Mesenchymal stem cell (in vitro differentiated cells and primary cell): ENCODE measurements at regions not wholly inside any gene's neighbourhood (a gene's known extent, or its start where the extent isn't known, plus 50 kb on each side); places are given as distances from the start of the nearest gene placed in this dataset.

ENCODE experiments used
- DNase-seq: peaks from one replicate; pipeline ENCODE4 v3.0.0-alpha.2; 2013
- H2AFZ ChIP-seq: one replicate; pipeline ENCODE4 v1.6.1; 2013; ENCODE audit warnings: low read depth, mild to moderate bottlenecking, control low read depth, inconsistent platforms, low read length, moderate library complexity
- H2AK5ac ChIP-seq: 2 replicates; pipeline ENCODE4 v1.6.1; 2013; ENCODE audit warnings: low read length, moderate library complexity, mild to moderate bottlenecking, inconsistent platforms; ENCODE audit not compliant: severe bottlenecking
- H2BK120ac ChIP-seq: one replicate; pipeline ENCODE4 v1.6.1; 2013; ENCODE audit warnings: low read depth, mild to moderate bottlenecking, inconsistent platforms, low read length, moderate library complexity
- H2BK12ac ChIP-seq, 2 experiments: one replicate each; pipeline ENCODE4 v1.6.1; 2013; ENCODE audit warnings: inconsistent platforms in 2 of 2, low read length in 2 of 2, mild to moderate bottlenecking in 2 of 2, moderate library complexity in 2 of 2, control low read depth in 1 of 2
- H2BK15ac ChIP-seq: one replicate; pipeline ENCODE4 v1.6.1; 2013; ENCODE audit warnings: mild to moderate bottlenecking, low read depth, inconsistent platforms; ENCODE audit not compliant: poor library complexity, severe bottlenecking
- H2BK5ac ChIP-seq: 2 replicates; pipeline ENCODE4 v1.6.1; 2013; ENCODE audit warnings: low read depth, mild to moderate bottlenecking, low read length, control low read depth, inconsistent platforms; ENCODE audit not compliant: poor library complexity, severe bottlenecking
- H3K14ac ChIP-seq, 2 experiments: one replicate each; pipeline ENCODE4 v1.6.1; 2013; ENCODE audit warnings: inconsistent platforms in 2 of 2, low read length in 2 of 2, control low read depth in 1 of 2, mild to moderate bottlenecking in 1 of 2, moderate library complexity in 1 of 2
- H3K18ac ChIP-seq, 2 experiments: one replicate each; pipeline ENCODE4 v1.6.1; 2013; ENCODE audit warnings: inconsistent platforms in 2 of 2, low read length in 2 of 2, control low read depth in 1 of 2, low read depth in 1 of 2, mild to moderate bottlenecking in 1 of 2
- H3K23ac ChIP-seq, 2 experiments: one replicate each; pipeline ENCODE4 v1.6.1; 2013; ENCODE audit warnings: inconsistent platforms in 2 of 2, low read length in 2 of 2, mild to moderate bottlenecking in 2 of 2, moderate library complexity in 2 of 2, control low read depth in 1 of 2
- H3K27ac ChIP-seq: 2 replicates; pipeline ENCODE4 v1.5.1; 2013; ENCODE audit warnings: mild to moderate bottlenecking, moderate library complexity, low read length, control low read depth, inconsistent platforms; ENCODE audit not compliant: poor library complexity, severe bottlenecking
- H3K27me3 ChIP-seq, 2 experiments: 2 replicates each; pipeline versions ENCODE4 v1.6.1 to v1.7.0; 2013; ENCODE audit warnings: low read length in 2 of 2, mild to moderate bottlenecking in 2 of 2, moderate library complexity in 2 of 2, control low read depth in 1 of 2, inconsistent platforms in 1 of 2; ENCODE audit not compliant: control insufficient read depth in 1 of 2, insufficient read depth in 1 of 2
- H3K36me3 ChIP-seq, 2 experiments: 2 replicates each; pipeline versions ENCODE4 v1.6.1 to v1.7.0; 2013; ENCODE audit warnings: low read length in 2 of 2, control low read depth in 1 of 2, inconsistent platforms in 1 of 2, low read depth in 1 of 2, mild to moderate bottlenecking in 1 of 2; ENCODE audit not compliant: insufficient read depth in 2 of 2, control insufficient read depth in 1 of 2
- H3K4ac ChIP-seq, 2 experiments: one replicate each; pipeline ENCODE4 v1.6.1; 2013; ENCODE audit warnings: inconsistent platforms in 2 of 2, low read length in 2 of 2, mild to moderate bottlenecking in 2 of 2, moderate library complexity in 2 of 2, control low read depth in 1 of 2, low read depth in 1 of 2
- H3K4me1 ChIP-seq: 2 replicates; pipeline ENCODE4 v1.6.1; 2013; ENCODE audit warnings: low read depth, low read length, control low read depth; ENCODE audit not compliant: control insufficient read depth, insufficient read depth
- H3K4me2 ChIP-seq: 2 replicates; pipeline ENCODE4 v1.6.1; 2013; ENCODE audit warnings: low read length, mild to moderate bottlenecking, inconsistent platforms; ENCODE audit not compliant: poor library complexity, severe bottlenecking
- H3K4me3 ChIP-seq, 2 experiments: 2 replicates each; pipeline versions ENCODE4 v1.5.1 to v1.7.0; 2013; ENCODE audit warnings: low read length in 2 of 2, mild to moderate bottlenecking in 2 of 2, control low read depth in 1 of 2, low read depth in 1 of 2; ENCODE audit not compliant: insufficient read depth in 1 of 2
- H3K79me1 ChIP-seq: replicated peaks from 2 replicates; pipeline ENCODE4 v1.6.1; 2013; ENCODE audit warnings: mild to moderate bottlenecking, control low read depth, low read length, inconsistent platforms; ENCODE audit not compliant: poor library complexity, severe bottlenecking
- H3K9ac ChIP-seq: 2 replicates; pipeline ENCODE4 v1.7.0; 2013; ENCODE audit warnings: mild to moderate bottlenecking, low read length, moderate library complexity
- H3K9me3 ChIP-seq: 2 replicates; pipeline ENCODE4 v1.7.0; 2013; ENCODE audit warnings: mild to moderate bottlenecking, low read length; ENCODE audit not compliant: control insufficient read depth
- H4K8ac ChIP-seq: one replicate; pipeline ENCODE4 v1.6.1; 2013; ENCODE audit warnings: inconsistent platforms, mild to moderate bottlenecking, low read length, moderate library complexity
- H4K91ac ChIP-seq: one replicate; pipeline ENCODE4 v1.6.1; 2013; ENCODE audit warnings: mild to moderate bottlenecking, low read length, inconsistent platforms
- WGBS: methylation state at CpG from one replicate; pipeline ENCODE4 v1.1.7; 2013; ENCODE audit warnings: mixed read lengths; 5-methylcytosine and 5-hydroxymethylcytosine counted together

- Histone ChIP-seq H2AK5ac (no peak overlapping the region), H3K9ac (no peak overlapping the region), H3K36me3 (no peaks in the 10 kb centered on the region)
These were observed 565.5 kb upstream of the FAM241A start for GRCh38 chr4:111579767-111580166.

GRCh38 chr4:111595456-111595855, 549.8 kb upstream of the FAM241A start:
- no peak overlapping the region for H2AFZ ChIP-seq
- H3K27me3 ChIP-seq = no peaks in the 10 kb centered on the region
- H2BK120ac ChIP-seq = no peak overlapping the region
- no peak overlapping the region for H2BK12ac ChIP-seq
- H3K4me2 ChIP-seq = no peak overlapping the region
- H4K8ac ChIP-seq = no peak overlapping the region
- no peak overlapping the region for H3K27ac ChIP-seq
- no peak overlapping the region for H2AK5ac ChIP-seq
- no peak overlapping the region for H3K23ac ChIP-seq
- H2BK15ac ChIP-seq = no peak overlapping the region
- WGBS = 94% methylated on average over 3 of the region's 3 CpGs
- H3K79me1 ChIP-seq = no peaks in the 10 kb centered on the region
- no peak overlapping the region for H3K4ac ChIP-seq
- no peak overlapping the region for H3K14ac ChIP-seq
- no peaks in the 10 kb centered on the region for H3K36me3 ChIP-seq
- no peak overlapping the region for H2BK5ac ChIP-seq
- no peaks in the 10 kb centered on the region for H3K9me3 ChIP-seq
- H3K18ac ChIP-seq = no peak overlapping the region
- no peak overlapping the region for H3K9ac ChIP-seq
- H3K4me1 ChIP-seq = no peaks in the 10 kb centered on the region
- H4K91ac ChIP-seq = no peak overlapping the region
- no peak for DNase-seq
- no peak overlapping the region for H3K4me3 ChIP-seq

More at GRCh38 chr4:111579767-111580166, 565.5 kb upstream of the FAM241A start:
- H2AFZ ChIP-seq = no peak overlapping the region
- H2BK120ac ChIP-seq = no peak overlapping the region
- no peaks in the 10 kb centered on the region for H3K4me1 ChIP-seq
- H3K18ac ChIP-seq = no peak overlapping the region
- H3K4me2 ChIP-seq = no peak overlapping the region
- peaks cover 11% of the 10 kb centered on the region for H3K9me3 ChIP-seq
- no peak overlapping the region for H3K4me3 ChIP-seq
- H3K23ac ChIP-seq = no peak overlapping the region
- H3K4ac ChIP-seq = no peak overlapping the region
- H2BK15ac ChIP-seq = no peak overlapping the region
- no peak overlapping the region for H4K91ac ChIP-seq
- no peaks in the 10 kb centered on the region for H3K27me3 ChIP-seq
- H3K14ac ChIP-seq = no peak overlapping the region
- H2BK5ac ChIP-seq = no peak overlapping the region
- no peak overlapping the region for H4K8ac ChIP-seq
- no peak for DNase-seq
- no peak overlapping the region for H2BK12ac ChIP-seq
- no peak overlapping the region for H3K27ac ChIP-seq
- H3K79me1 ChIP-seq = no peaks in the 10 kb centered on the region

- Histone ChIP-seq H3K4me2 (no peak overlapping the region), H3K14ac (no peak overlapping the region), H3K4me1 (no peaks in the 10 kb centered on the region), H3K18ac (no peak overlapping the region), H3K4me3 (no peak overlapping the region), H3K4ac (no peak overlapping the region), H3K27ac (no peak overlapping the region), H3K9me3 (no peaks in the 10 kb centered on the region), H2BK15ac (no peak overlapping the region), H2AFZ (no peak overlapping the region), H3K36me3 (no peaks in the 10 kb centered on the region), H3K9ac (no peak overlapping the region), H4K8ac (no peak overlapping the region), H2BK12ac (no peak overlapping the region), H3K27me3 (no peaks in the 10 kb centered on the region), H2AK5ac (no peak overlapping the region), H4K91ac (no peak overlapping the region), H3K23ac (no peak overlapping the region), H2BK120ac (no peak overlapping the region), H3K79me1 (no peaks in the 10 kb centered on the region), H2BK5ac (no peak overlapping the region)
- 86% methylated on average over 1 of the region's 4 CpGs for WGBS
- DNase-seq = no peak
These were observed 548.8 kb upstream of the FAM241A start for GRCh38 chr4:111596491-111596890.

GRCh38 chr4:111601671-111602070, 543.6 kb upstream of the FAM241A start:
- Histone ChIP-seq H2BK5ac (no peak overlapping the region), H2BK120ac (no peak overlapping the region), H3K9ac (no peak overlapping the region), H3K4me3 (no peak overlapping the region), H3K79me1 (no peaks in the 10 kb centered on the region), H3K23ac (no peak overlapping the region), H4K91ac (no peak overlapping the region), H4K8ac (no peak overlapping the region), H2BK15ac (no peak overlapping the region), H3K9me3 (no peaks in the 10 kb centered on the region), H3K27ac (no peak overlapping the region), H3K14ac (no peak overlapping the region), H2BK12ac (no peak overlapping the region), H3K18ac (no peak overlapping the region), H2AK5ac (no peak overlapping the region), H2AFZ (no peak overlapping the region), H3K4me2 (no peak overlapping the region), H3K27me3 (no peaks in the 10 kb centered on the region), H3K4me1 (no peaks in the 10 kb centered on the region), H3K4ac (no peak overlapping the region), H3K36me3 (no peaks in the 10 kb centered on the region)
- WGBS = 57% methylated on average over 1 of the region's 3 CpGs
- DNase-seq = no peak
